ENCODE measurements at regions not wholly inside any gene's neighbourhood (a gene's known extent, or its start where the extent isn't known, plus 50 kb on each side); places are given as distances from the start of the nearest gene placed in this dataset.

- no peak for TF ChIP-seq EZH2phosphoT487 (IDR thresholded peaks at IDR 0.05; ENCODE audit: low read depth)
- TF ChIP-seq CTCF (IDR thresholded peaks at IDR 0.05; ENCODE audit: low read depth, low read length) = no peak
Measured at GRCh38 chr5:130796902-130797301, 368.2 kb downstream of the HINT1 start.
